IMR-90 (cell line): ENCODE measurements at regions not wholly inside any gene's neighbourhood (a gene's known extent, or its start where the extent isn't known, plus 50 kb on each side); places are given as distances from the start of the nearest gene placed in this dataset.

Experiments used
- ATAC-seq: fragments of 200-7000 bp; cut with Tn5 transposase; 2 replicates; pipeline ENCODE4 v1.9.1; 2020; ENCODE audit warnings: low read depth, mild to moderate bottlenecking, moderate library complexity
- BruUV-seq: library from RNA; stranded (reverse); fragments of 400-500 nt; replicated peaks from 2 replicates; lab custom pipeline; 2021; lab: Mats Ljungman, UMichigan
- CTCF ChIA-PET: fragments of 300-600 bp; formaldehyde crosslinking; extraction: SDS; loops from one replicate; lab custom pipeline; 2021; ENCODE audit warnings: antibody characterized with exemption; lab: Yijun Ruan, JAX
- POLR2A ChIA-PET: fragments of 300-600 bp; sonication (Branson Sonifier 250); formaldehyde crosslinking; loops from one replicate; lab custom pipeline; 2022; ENCODE audit warnings: antibody characterized with exemption; ENCODE audit not compliant: unreplicated experiment; lab: Charles Lee
- DNase-seq: peaks from one replicate; pipeline ENCODE4 v3.0.0; 2013
- H2AFZ ChIP-seq: replicated peaks from 2 replicates; pipeline ENCODE3; 2013; ENCODE audit warnings: low read length, mild to moderate bottlenecking; ENCODE audit not compliant: poor library complexity
- H2AK5ac ChIP-seq: 2 replicates; pipeline ENCODE4 v1.6.1; 2013; ENCODE audit warnings: low read depth, low read length, inconsistent platforms
- H2AK9ac ChIP-seq: replicated peaks from 2 replicates; pipeline ENCODE3; 2013; ENCODE audit warnings: mild to moderate bottlenecking, low read depth, low read length, moderate library complexity; ENCODE audit not compliant: poor library complexity
- H2BK120ac ChIP-seq: 2 replicates; pipeline ENCODE4 v1.6.1; 2013; ENCODE audit warnings: low read depth, low read length, inconsistent platforms
- H2BK15ac ChIP-seq: 3 replicates; pipeline ENCODE4 v1.6.1; 2013; ENCODE audit warnings: low read depth, low read length, inconsistent platforms
- H2BK20ac ChIP-seq: 2 replicates; pipeline ENCODE4 v1.6.1; 2013; ENCODE audit warnings: low read depth, mild to moderate bottlenecking, inconsistent platforms, low read length, moderate library complexity
- H2BK5ac ChIP-seq: 2 replicates; pipeline ENCODE4 v1.6.1; 2013; ENCODE audit warnings: mild to moderate bottlenecking, low read depth, low read length, inconsistent platforms; ENCODE audit not compliant: poor library complexity, severe bottlenecking
- H3K14ac ChIP-seq: replicated peaks from 2 replicates; pipeline ENCODE4 v1.6.1; 2013; ENCODE audit warnings: low read depth, low read length, inconsistent platforms
- H3K18ac ChIP-seq: 2 replicates; pipeline ENCODE4 v1.6.1; 2013; ENCODE audit warnings: low read depth, low read length, control low read depth
- H3K23ac ChIP-seq: 2 replicates; pipeline ENCODE4 v1.6.1; 2013; ENCODE audit warnings: low read depth, low read length, inconsistent platforms
- H3K27ac ChIP-seq: 2 replicates; pipeline ENCODE4 v1.5.1; 2013; ENCODE audit warnings: mild to moderate bottlenecking, control low read depth, low read length; ENCODE audit not compliant: insufficient read depth
- H3K27me3 ChIP-seq: 2 replicates; pipeline ENCODE4 v1.6.1; 2013; ENCODE audit warnings: low read length; ENCODE audit not compliant: control insufficient read depth, insufficient read depth
- H3K36me3 ChIP-seq: 2 replicates; pipeline ENCODE4 v1.6.1; 2013; ENCODE audit warnings: low read length, mixed read lengths; ENCODE audit not compliant: control insufficient read depth, insufficient read depth
- H3K4ac ChIP-seq: 2 replicates; pipeline ENCODE4 v1.6.1; 2013; ENCODE audit warnings: low read depth, low read length, inconsistent platforms
- H3K4me1 ChIP-seq: 2 replicates; pipeline ENCODE4 v1.6.1; 2013; ENCODE audit warnings: low read length, mixed read lengths; ENCODE audit not compliant: control insufficient read depth, insufficient read depth
- H3K4me2 ChIP-seq: 2 replicates; pipeline ENCODE4 v1.6.1; 2013; ENCODE audit warnings: low read depth, mild to moderate bottlenecking, control low read depth, low read length, moderate library complexity
- H3K4me3 ChIP-seq: 2 replicates; pipeline ENCODE4 v1.5.1; 2013; ENCODE audit warnings: low read depth, mild to moderate bottlenecking, control low read depth, low read length, moderate library complexity; ENCODE audit not compliant: insufficient read depth
- H3K56ac ChIP-seq: 2 replicates; pipeline ENCODE4 v1.6.1; 2013; ENCODE audit warnings: low read length, inconsistent platforms; ENCODE audit not compliant: insufficient read depth; ENCODE audit errors: extremely low read depth
- H3K79me1 ChIP-seq, 2 experiments: 2 replicates each; pipeline ENCODE4 v1.6.1; 2013; ENCODE audit warnings: low read length in 2 of 2, inconsistent platforms in 1 of 2, low read depth in 1 of 2
- H3K9ac ChIP-seq: 2 replicates; pipeline ENCODE4 v1.6.1; 2013; ENCODE audit warnings: low read depth, low read length, control low read depth
- H3K9me1 ChIP-seq: 2 replicates; pipeline ENCODE4 v1.6.1; 2013; ENCODE audit warnings: low read length, inconsistent platforms; ENCODE audit not compliant: insufficient read depth
- H3K9me3 ChIP-seq: 2 replicates; pipeline ENCODE4 v1.6.1; 2013; ENCODE audit warnings: low read length; ENCODE audit not compliant: control insufficient read depth, insufficient read depth
- H4K20me1 ChIP-seq: 2 replicates; pipeline ENCODE4 v1.6.1; 2013; ENCODE audit warnings: low read length, inconsistent platforms; ENCODE audit not compliant: insufficient read depth
- H4K5ac ChIP-seq: 2 replicates; pipeline ENCODE4 v1.6.1; 2013; ENCODE audit warnings: mild to moderate bottlenecking, low read depth, low read length, control low read depth
- H4K8ac ChIP-seq, 2 experiments: 2 replicates each; pipeline ENCODE4 v1.6.1; 2013; ENCODE audit warnings: low read depth in 2 of 2, low read length in 2 of 2, control low read depth in 1 of 2, inconsistent platforms in 1 of 2
- H4K91ac ChIP-seq: 2 replicates; pipeline ENCODE4 v1.6.1; 2013; ENCODE audit warnings: low read depth, low read length, inconsistent platforms; ENCODE audit not compliant: insufficient read depth
- BHLHE40 ChIP-seq: fragments of 150-350 bp; IDR thresholded peaks from 2 replicates; pipeline ENCODE4 v1.6.1; 2016; ENCODE audit warnings: mild to moderate bottlenecking, low read depth, low read length
- CEBPB ChIP-seq: IDR thresholded peaks from 2 replicates; pipeline ENCODE4 v1.6.1; 2012; ENCODE audit warnings: low read depth, low read length, improper control_type of control experiment
- CHD1 ChIP-seq: IDR thresholded peaks from 2 replicates; pipeline ENCODE4 v1.6.1; 2012; ENCODE audit warnings: low read depth, low read length, improper control_type of control experiment
- CTCF ChIP-seq: conservative IDR thresholded peaks from 2 replicates; pipeline ENCODE4 v1.5.1; 2012; ENCODE audit warnings: mild to moderate bottlenecking, low read depth, low read length, improper control_type of control experiment
- FOS ChIP-seq: fragments of 150-350 bp; IDR thresholded peaks from 2 replicates; pipeline ENCODE4 v1.6.1; 2016; ENCODE audit warnings: low read depth, low read length
- MAFK ChIP-seq: IDR thresholded peaks from 2 replicates; pipeline ENCODE4 v1.6.1; 2012; ENCODE audit warnings: low read depth, low read length, improper control_type of control experiment
- NFE2L2 ChIP-seq: fragments of 150-350 bp; IDR thresholded peaks from 2 replicates; pipeline ENCODE4 v1.6.1; 2016; ENCODE audit warnings: low read depth, mild to moderate bottlenecking, low read length
- POLR2A ChIP-seq: IDR thresholded peaks from 2 replicates; pipeline ENCODE4 v1.6.1; 2012; ENCODE audit warnings: mild to moderate bottlenecking, low read depth, low read length
- RAD21 ChIP-seq: IDR thresholded peaks from 2 replicates; pipeline ENCODE4 v1.6.1; 2012; ENCODE audit warnings: low read length, improper control_type of control experiment
- RFX5 ChIP-seq: IDR thresholded peaks from 2 replicates; pipeline ENCODE4 v1.8.0; 2012; ENCODE audit warnings: low read depth, mild to moderate bottlenecking, low read length, moderate library complexity
- WGBS, 2 experiments: methylation state at CpG; one replicate each; pipeline versions ENCODE4 v1.1.5 to v1.1.7; 2013; ENCODE audit warnings: missing lambda C conversion rate in 2 of 2; ENCODE audit not compliant: insufficient read length in 1 of 2; ENCODE audit errors: extremely low coverage in 2 of 2; 5-methylcytosine and 5-hydroxymethylcytosine counted together
- dilution Hi-C: fragments of 300-500 bp; cut with HindIII; formaldehyde crosslinking; loops from one replicate; pipeline ENCODE4 v1.14.3; 2018; ENCODE audit warnings: low sequenced_read_pairs; ENCODE audit not compliant: unreplicated experiment
- in situ Hi-C: fragments of 300-500 bp; cut with MboI; formaldehyde crosslinking; loops from 3 replicates; pipeline ENCODE4 v1.14.3; 2019; ENCODE audit warnings: low sequenced_read_pairs, inconsistent platforms, mixed read lengths
- intact Hi-C: fragments of 100-400 bp; cut with micrococcal nuclease; formaldehyde crosslinking; loops from 2 replicates; pipeline ENCODE4 v1.10.0; 2022
- TF ChIP-seq, protein P1 (sequence below): fragments of 150-350 bp; IDR thresholded peaks from 2 replicates; pipeline ENCODE4 v1.6.1; 2016; ENCODE audit warnings: low read depth, mild to moderate bottlenecking, low read length, moderate library complexity, borderline replicate concordance

- Histone ChIP-seq H3K4me3 (no peak overlapping the region), H3K23ac (no peak overlapping the region), H3K4me1 (no peaks in the 10 kb centered on the region), H2AK5ac (no peak overlapping the region), H4K5ac (no peak overlapping the region), H2AFZ (no peak overlapping the region), H3K18ac (no peak overlapping the region), H3K9ac (no peak overlapping the region), H3K36me3 (no peaks in the 10 kb centered on the region), H4K91ac (no peak overlapping the region), H2BK20ac (no peak overlapping the region), H3K27ac (no peak overlapping the region), H3K9me1 (no peaks in the 10 kb centered on the region), H3K56ac (no peak overlapping the region), H3K27me3 (no peaks in the 10 kb centered on the region), H4K8ac (no peak overlapping the region), H3K9me3 (peaks cover 8% of the 10 kb centered on the region), H3K79me1 (no peaks in the 10 kb centered on the region), H2BK120ac (no peak overlapping the region), H2BK5ac (no peak overlapping the region), H3K14ac (no peak overlapping the region), H3K4me2 (no peak overlapping the region), H3K4ac (no peak overlapping the region), H2BK15ac (no peak overlapping the region), H4K20me1 (no peaks in the 10 kb centered on the region), H2AK9ac (no peak overlapping the region)
- intact Hi-C loops (no loop called here), in situ Hi-C loops (no loop called here), dilution Hi-C loops (no loop called here)
- DNase-seq = no peak
- BruUV-seq = no TSS peak
- TF ChIP-seq RFX5 = no peak
- TF ChIP-seq CHD1 = no peak
- no peak for TF ChIP-seq MAFK
- TF ChIP-seq FOS = no peak
- no peak for TF ChIP-seq NFE2L2
- no peak for TF ChIP-seq CEBPB
- no peak for TF ChIP-seq RAD21
- TF ChIP-seq, protein P1, sequence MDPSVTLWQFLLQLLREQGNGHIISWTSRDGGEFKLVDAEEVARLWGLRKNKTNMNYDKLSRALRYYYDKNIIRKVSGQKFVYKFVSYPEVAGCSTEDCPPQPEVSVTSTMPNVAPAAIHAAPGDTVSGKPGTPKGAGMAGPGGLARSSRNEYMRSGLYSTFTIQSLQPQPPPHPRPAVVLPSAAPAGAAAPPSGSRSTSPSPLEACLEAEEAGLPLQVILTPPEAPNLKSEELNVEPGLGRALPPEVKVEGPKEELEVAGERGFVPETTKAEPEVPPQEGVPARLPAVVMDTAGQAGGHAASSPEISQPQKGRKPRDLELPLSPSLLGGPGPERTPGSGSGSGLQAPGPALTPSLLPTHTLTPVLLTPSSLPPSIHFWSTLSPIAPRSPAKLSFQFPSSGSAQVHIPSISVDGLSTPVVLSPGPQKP = no peak
- no peak for TF ChIP-seq CTCF
- no peak for TF ChIP-seq POLR2A
- no peak for TF ChIP-seq BHLHE40
- no peak for ATAC-seq
- ChIA-PET CTCF (no interaction called here), POLR2A (no interaction called here)
- no CpG with 5 or more reads among the region's 9 CpGs for WGBS, 2 experiments
These were observed 108.8 kb upstream of the CENPE start for GRCh38 chr4:103306870-103307375.
